MCF 10A (cell line): ENCODE measurements at regions not wholly inside any gene's neighbourhood (a gene's known extent, or its start where the extent isn't known, plus 50 kb on each side); places are given as distances from the start of the nearest gene placed in this dataset.

ENCODE experiments used
- BruUV-seq: library from RNA; stranded (reverse); fragments of 400-500 nt; replicated peaks from 2 replicates; lab custom pipeline; 2021; lab: Mats Ljungman, UMichigan
- CTCF ChIA-PET: fragments of 300-600 bp; sonication (Branson Sonifier 250); formaldehyde crosslinking; extraction: SDS; loops from one replicate; lab custom pipeline; 2021; ENCODE audit warnings: antibody characterized with exemption, inconsistent platforms; lab: Yijun Ruan, JAX
- POLR2A ChIA-PET: fragments of 300-600, 350-650 bp; sonication (Branson Sonifier 250); formaldehyde crosslinking; extraction: SDS; loops from one replicate; lab custom pipeline; 2020; ENCODE audit warnings: antibody characterized with exemption, inconsistent platforms; lab: Yijun Ruan, JAX
- DNase-seq: peaks from one replicate; pipeline ENCODE4 v3.0.0-alpha.2; 2018; ENCODE audit not compliant: unreplicated experiment
- H3K27ac Mint-ChIP-seq: one replicate; pipeline ENCODE4 v1.8.0; 2022; ENCODE audit warnings: mild to moderate bottlenecking, low read depth, mixed read lengths; ENCODE audit not compliant: unreplicated experiment
- H3K27me3 Mint-ChIP-seq: one replicate; pipeline ENCODE4 v1.8.0; 2022; ENCODE audit warnings: mixed read lengths; ENCODE audit not compliant: insufficient read depth, unreplicated experiment
- H3K36me3 Mint-ChIP-seq: one replicate; pipeline ENCODE4 v1.8.0; 2022; ENCODE audit warnings: mild to moderate bottlenecking, moderate library complexity, mixed read lengths; ENCODE audit not compliant: insufficient read depth, unreplicated experiment
- H3K4me1 Mint-ChIP-seq: one replicate; pipeline ENCODE4 v1.8.0; 2022; ENCODE audit warnings: mixed read lengths; ENCODE audit not compliant: insufficient read depth, unreplicated experiment
- H3K4me3 Mint-ChIP-seq: one replicate; pipeline ENCODE4 v1.8.0; 2022; ENCODE audit warnings: mild to moderate bottlenecking, moderate library complexity, mixed read lengths; ENCODE audit not compliant: unreplicated experiment
- H3K9me3 Mint-ChIP-seq: one replicate; pipeline ENCODE4 v1.8.0; 2022; ENCODE audit warnings: mixed read lengths; ENCODE audit not compliant: unreplicated experiment
- CTCF ChIP-seq: fragments of 200-600 bp; IDR thresholded peaks from one replicate; pipeline ENCODE4 v1.8.0; 2022; ENCODE audit warnings: antibody characterized with exemption, mild to moderate bottlenecking; ENCODE audit not compliant: unreplicated experiment
- intact Hi-C: fragments of 100-400 bp; cut with micrococcal nuclease; formaldehyde crosslinking; loops from 2 replicates; pipeline ENCODE4 v1.14.1; 2022

- Mint-ChIP-seq H3K36me3 (no peaks in the 10 kb centered on the region), H3K27ac (no peak overlapping the region), H3K4me3 (no peak overlapping the region), H3K4me1 (peaks cover 5% of the 10 kb centered on the region), H3K9me3 (no peaks in the 10 kb centered on the region), H3K27me3 (no peaks in the 10 kb centered on the region)
- ChIA-PET POLR2A (interaction anchor here (0.6 to 1.2 kb wide), 2 partner anchors 13 to 26 kb away, joined by 3 to 5 read pairs; no protein-coding TSS in a partner anchor), CTCF (no interaction called here)
- intact Hi-C loops = no loop called here
- no peak for TF ChIP-seq CTCF
- peak; percentile 65 for DNase-seq
- BruUV-seq = no TSS peak
These were observed 194.6 kb upstream of the KRR1 start for GRCh38 chr12:75705749-75706711.

GRCh38 chr12:75704664-75705063, 193.3 kb upstream of the KRR1 start:
- no TSS peak for BruUV-seq
- POLR2A ChIA-PET = interaction anchor here (0.5 to 1.2 kb wide), 2 partner anchors 15 to 327 kb away, joined by 3 read pairs; no protein-coding TSS in a partner anchor

GRCh38 chr12:75704208-75704607, 192.8 kb upstream of the KRR1 start:
- TF ChIP-seq CTCF = no peak
- BruUV-seq = no TSS peak
- intact Hi-C loops = no loop called here
- Mint-ChIP-seq H3K36me3 (no peaks in the 10 kb centered on the region), H3K27me3 (no peaks in the 10 kb centered on the region), H3K27ac (no peak overlapping the region), H3K4me3 (no peak overlapping the region), H3K9me3 (no peaks in the 10 kb centered on the region), H3K4me1 (peaks cover 5% of the 10 kb centered on the region)
- CTCF ChIA-PET = no interaction called here
- POLR2A ChIA-PET = interaction anchor here (0.5 kb wide), 1 partner anchor 328 kb away, joined by 3 read pairs; no protein-coding TSS in a partner anchor
- no peak for DNase-seq

More at GRCh38 chr12:75704664-75705063, 193.3 kb upstream of the KRR1 start:
- Mint-ChIP-seq H3K4me1 (peaks cover 5% of the 10 kb centered on the region), H3K4me3 (no peak overlapping the region), H3K27me3 (no peaks in the 10 kb centered on the region), H3K9me3 (no peaks in the 10 kb centered on the region), H3K36me3 (no peaks in the 10 kb centered on the region), H3K27ac (no peak overlapping the region)
- intact Hi-C loops = no loop called here
- TF ChIP-seq CTCF = no peak
- CTCF ChIA-PET = no interaction called here
- DNase-seq = no peak

GRCh38 chr12:75703131-75703530, 191.7 kb upstream of the KRR1 start:
- intact Hi-C loops = no loop called here
- H3K4me1 Mint-ChIP-seq = peaks cover 5% of the 10 kb centered on the region
- H3K4me3 Mint-ChIP-seq = no peak overlapping the region
- no TSS peak for BruUV-seq
- H3K36me3 Mint-ChIP-seq = no peaks in the 10 kb centered on the region
- ChIA-PET CTCF (no interaction called here), POLR2A (no interaction called here)
- no peak for DNase-seq
- H3K9me3 Mint-ChIP-seq = no peaks in the 10 kb centered on the region
- no peak for TF ChIP-seq CTCF
- H3K27me3 Mint-ChIP-seq = no peaks in the 10 kb centered on the region
- H3K27ac Mint-ChIP-seq = no peak overlapping the region
